Calu3 (cell line): ENCODE measurements at regions not wholly inside any gene's neighbourhood (a gene's known extent, or its start where the extent isn't known, plus 50 kb on each side); places are given as distances from the start of the nearest gene placed in this dataset.
"Not testable (repeated sequence)": the region's sequence is repeated elsewhere in the genome, so short reads cannot be mapped to it uniquely, and the experiment has no call there.

Experiments
- BruUV-seq: library from RNA; stranded (reverse); fragments of 400-500 nt; replicated peaks from 2 replicates; lab custom pipeline; 2021; lab: Mats Ljungman, UMichigan
- CTCF ChIA-PET: fragments of 300-600 bp; sonication (Branson Sonifier 250); formaldehyde crosslinking; loops from one replicate; lab custom pipeline; 2022; ENCODE audit warnings: antibody characterized with exemption; lab: Charles Lee
- DNase-seq: peaks from one replicate; pipeline ENCODE4 v3.0.0; 2022
- H3K27ac Mint-ChIP-seq: one replicate; pipeline ENCODE4 v1.8.0; 2022; ENCODE audit warnings: mixed read lengths; ENCODE audit not compliant: unreplicated experiment
- H3K27me3 Mint-ChIP-seq: one replicate; pipeline ENCODE4 v1.8.0; 2022; ENCODE audit warnings: mixed read lengths; ENCODE audit not compliant: unreplicated experiment
- H3K36me3 Mint-ChIP-seq: one replicate; pipeline ENCODE4 v1.8.0; 2022; ENCODE audit warnings: mild to moderate bottlenecking, moderate library complexity, mixed read lengths; ENCODE audit not compliant: insufficient read depth, unreplicated experiment
- H3K4me1 Mint-ChIP-seq: one replicate; pipeline ENCODE4 v1.8.0; 2022; ENCODE audit warnings: mild to moderate bottlenecking, low read depth, mixed read lengths; ENCODE audit not compliant: unreplicated experiment
- H3K4me3 Mint-ChIP-seq: one replicate; pipeline ENCODE4 v1.8.0; 2022; ENCODE audit warnings: mild to moderate bottlenecking, low read depth, moderate library complexity, mixed read lengths; ENCODE audit not compliant: unreplicated experiment
- H3K9me3 Mint-ChIP-seq: one replicate; pipeline ENCODE4 v1.8.0; 2022; ENCODE audit warnings: low read depth, mixed read lengths; ENCODE audit not compliant: unreplicated experiment
- CTCF ChIP-seq: fragments of 200-600 bp; IDR thresholded peaks from one replicate; pipeline ENCODE4 v1.8.0; 2022; ENCODE audit warnings: antibody characterized with exemption; ENCODE audit not compliant: unreplicated experiment
- intact Hi-C: fragments of 100-400 bp; cut with micrococcal nuclease; formaldehyde crosslinking; loops from one replicate; pipeline ENCODE4 v1.10.0; 2022; ENCODE audit not compliant: unreplicated experiment

- H3K9me3 Mint-ChIP-seq, result peaks cover 11% of the 10 kb centered on the region
- no peak for DNase-seq
- no peaks in the 10 kb centered on the region for H3K36me3 Mint-ChIP-seq
- intact Hi-C loops, result no loop called here
- peaks cover 9% of the 10 kb centered on the region for H3K4me1 Mint-ChIP-seq
- CTCF ChIA-PET, result no interaction called here
- BruUV-seq, result no TSS peak
- no peak for TF ChIP-seq CTCF
- H3K27ac Mint-ChIP-seq, result no peak overlapping the region
- H3K4me3 Mint-ChIP-seq, result no peak overlapping the region
- peaks cover 42% of the 10 kb centered on the region for H3K27me3 Mint-ChIP-seq
These were observed 373.5 kb upstream of the TRPC7 start for GRCh38 chr5:136738829-136739228.

- DNase-seq, result no peak
- intact Hi-C loops, result no loop called here
- CTCF ChIA-PET, result no interaction called here
- H3K4me1 Mint-ChIP-seq, result peaks cover 9% of the 10 kb centered on the region
- no peaks in the 10 kb centered on the region for H3K36me3 Mint-ChIP-seq
- peaks cover 28% of the 10 kb centered on the region for H3K27me3 Mint-ChIP-seq
- no peak for TF ChIP-seq CTCF
- H3K4me3 Mint-ChIP-seq, result no peak overlapping the region
- no TSS peak for BruUV-seq
- no peak overlapping the region for H3K27ac Mint-ChIP-seq
- H3K9me3 Mint-ChIP-seq, result peaks cover 5% of the 10 kb centered on the region
These were observed 370.7 kb upstream of the TRPC7 start for GRCh38 chr5:136736021-136736420.

GRCh38 chr5:136735611-136736010, 370.3 kb upstream of the TRPC7 start:
- H3K27me3 Mint-ChIP-seq, result peaks cover 28% of the 10 kb centered on the region
- intact Hi-C loops, H3K36me3 Mint-ChIP-seq, CTCF ChIA-PET, H3K27ac Mint-ChIP-seq, BruUV-seq, H3K4me3 Mint-ChIP-seq, H3K4me1 Mint-ChIP-seq, H3K9me3 Mint-ChIP-seq, DNase-seq: not testable (repeated sequence)

- H3K9me3 Mint-ChIP-seq, result peaks cover 5% of the 10 kb centered on the region
- TF ChIP-seq CTCF, result no peak
- no peak overlapping the region for H3K27ac Mint-ChIP-seq
- no peaks in the 10 kb centered on the region for H3K36me3 Mint-ChIP-seq
- peaks cover 28% of the 10 kb centered on the region for H3K27me3 Mint-ChIP-seq
- peaks cover 9% of the 10 kb centered on the region for H3K4me1 Mint-ChIP-seq
- H3K4me3 Mint-ChIP-seq, result no peak overlapping the region
- intact Hi-C loops, result no loop called here
- no peak for DNase-seq
- CTCF ChIA-PET, result no interaction called here
- no TSS peak for BruUV-seq
These were observed 369.3 kb upstream of the TRPC7 start for GRCh38 chr5:136734628-136735027.

- CTCF ChIA-PET, result interaction anchor here (0.7 kb wide), 1 partner anchor 360 kb away, joined by 5 read pairs; no protein-coding TSS in a partner anchor
- BruUV-seq, result no TSS peak
- Mint-ChIP-seq H3K4me1 (no peaks in the 10 kb centered on the region), H3K27me3 (peaks cover 11% of the 10 kb centered on the region), H3K4me3 (no peak overlapping the region), H3K36me3 (no peaks in the 10 kb centered on the region), H3K9me3 (no peaks in the 10 kb centered on the region), H3K27ac (no peak overlapping the region)
- no peak for TF ChIP-seq CTCF
- no peak for DNase-seq
- intact Hi-C loops, result no loop called here
These were observed 367.4 kb upstream of the TRPC7 start for GRCh38 chr5:136732751-136733150.
